KMS-11 (cell line): ENCODE measurements at regions not wholly inside any gene's neighbourhood (a gene's known extent, or its start where the extent isn't known, plus 50 kb on each side); places are given as distances from the start of the nearest gene placed in this dataset.

Experiments used
- H2AFZ ChIP-seq: fragments of 200-600 bp; sonication (generic); 2 replicates; pipeline ENCODE4 v1.6.1; 2016; ENCODE audit warnings: antibody characterized with exemption, mixed run types, low read depth
- H3K27ac ChIP-seq: fragments of 200-600 bp; sonication (generic); 2 replicates; pipeline ENCODE4 v1.6.1; 2016; ENCODE audit warnings: mild to moderate bottlenecking, mixed run types
- H3K27me3 ChIP-seq: fragments of 200-600 bp; sonication (generic); 2 replicates; pipeline ENCODE4 v1.6.1; 2017; ENCODE audit warnings: mild to moderate bottlenecking, low read depth, mixed run types, moderate library complexity; ENCODE audit not compliant: insufficient read depth
- H3K36me3 ChIP-seq: fragments of 200-600 bp; sonication (generic); 2 replicates; pipeline ENCODE4 v1.6.1; 2017; ENCODE audit warnings: mild to moderate bottlenecking, mixed run types; ENCODE audit not compliant: insufficient read depth
- H3K4me1 ChIP-seq: fragments of 200-600 bp; sonication (generic); 2 replicates; pipeline ENCODE4 v1.6.1; 2016; ENCODE audit warnings: mild to moderate bottlenecking, low read depth, mixed run types; ENCODE audit not compliant: poor library complexity, severe bottlenecking
- H3K4me2 ChIP-seq: fragments of 200-600 bp; sonication (generic); 2 replicates; pipeline ENCODE4 v1.7.0; 2016; ENCODE audit warnings: mild to moderate bottlenecking, mixed run types
- H3K4me3 ChIP-seq: fragments of 200-600 bp; sonication (generic); IDR thresholded peaks from 2 replicates; pipeline ENCODE4 v1.6.1; 2017; ENCODE audit warnings: low read depth, low read length, mixed read lengths; ENCODE audit not compliant: insufficient read depth
- H3K79me2 ChIP-seq: fragments of 200-600 bp; sonication (generic); 2 replicates; pipeline ENCODE4 v1.6.1; 2016; ENCODE audit warnings: low read depth, mixed run types; ENCODE audit not compliant: insufficient read depth
- H3K9ac ChIP-seq: fragments of 200-600 bp; sonication (generic); 2 replicates; pipeline ENCODE4 v1.6.1; 2016; ENCODE audit warnings: mild to moderate bottlenecking, mixed run types
- H4K20me1 ChIP-seq: fragments of 200-600 bp; sonication (generic); 2 replicates; pipeline ENCODE4 v1.6.1; 2016; ENCODE audit warnings: mild to moderate bottlenecking, mixed run types; ENCODE audit not compliant: insufficient read depth
- TF ChIP-seq, protein P1 (sequence below): fragments of 200-600 bp; sonication (generic); conservative IDR thresholded peaks from 2 replicates; pipeline ENCODE4 v1.6.1; 2017; ENCODE audit warnings: low read depth, mild to moderate bottlenecking, antibody characterized with exemption, low read length, moderate library complexity, mixed read lengths

DNA sequence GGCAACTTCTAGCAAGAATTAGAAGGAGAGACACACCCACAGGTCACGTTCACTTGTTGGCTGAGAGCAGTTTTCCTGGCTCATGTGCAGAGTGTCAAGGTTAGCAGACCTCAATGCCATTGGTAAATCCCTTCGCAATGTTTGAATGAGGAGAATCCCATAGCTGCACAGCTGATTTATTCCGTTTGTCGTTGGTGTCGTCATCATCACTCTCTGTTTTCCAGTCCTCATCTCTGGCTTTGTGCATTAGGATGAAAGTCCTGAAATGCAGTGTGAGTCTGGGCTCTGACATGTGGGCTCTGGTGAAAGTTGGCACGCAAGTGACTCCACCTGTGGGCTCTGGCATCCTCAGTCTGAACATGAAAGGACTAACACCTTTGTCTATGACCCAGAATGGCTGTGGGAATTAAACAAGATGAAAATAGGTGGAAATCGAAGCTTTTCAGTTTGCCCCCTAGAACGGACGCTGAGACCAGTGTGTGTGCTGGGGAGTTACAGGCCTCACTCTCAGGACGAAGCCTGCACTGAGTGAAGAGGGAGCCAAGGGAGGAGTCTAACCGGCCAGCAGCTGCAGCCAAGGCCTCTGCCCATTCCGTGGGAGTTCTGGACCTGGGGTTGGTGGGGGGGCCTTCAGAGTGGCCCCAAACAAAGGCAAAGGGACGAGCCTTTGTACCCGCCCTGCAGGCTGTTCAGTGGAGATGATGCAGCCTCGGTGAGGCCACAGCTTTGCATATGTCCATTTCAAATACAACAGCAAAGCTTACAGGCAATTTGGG lies 74.8 kb upstream of the ZNF516 start:
- H3K36me3 ChIP-seq = no peaks in the 10 kb centered on the region
- TF ChIP-seq, protein P1, sequence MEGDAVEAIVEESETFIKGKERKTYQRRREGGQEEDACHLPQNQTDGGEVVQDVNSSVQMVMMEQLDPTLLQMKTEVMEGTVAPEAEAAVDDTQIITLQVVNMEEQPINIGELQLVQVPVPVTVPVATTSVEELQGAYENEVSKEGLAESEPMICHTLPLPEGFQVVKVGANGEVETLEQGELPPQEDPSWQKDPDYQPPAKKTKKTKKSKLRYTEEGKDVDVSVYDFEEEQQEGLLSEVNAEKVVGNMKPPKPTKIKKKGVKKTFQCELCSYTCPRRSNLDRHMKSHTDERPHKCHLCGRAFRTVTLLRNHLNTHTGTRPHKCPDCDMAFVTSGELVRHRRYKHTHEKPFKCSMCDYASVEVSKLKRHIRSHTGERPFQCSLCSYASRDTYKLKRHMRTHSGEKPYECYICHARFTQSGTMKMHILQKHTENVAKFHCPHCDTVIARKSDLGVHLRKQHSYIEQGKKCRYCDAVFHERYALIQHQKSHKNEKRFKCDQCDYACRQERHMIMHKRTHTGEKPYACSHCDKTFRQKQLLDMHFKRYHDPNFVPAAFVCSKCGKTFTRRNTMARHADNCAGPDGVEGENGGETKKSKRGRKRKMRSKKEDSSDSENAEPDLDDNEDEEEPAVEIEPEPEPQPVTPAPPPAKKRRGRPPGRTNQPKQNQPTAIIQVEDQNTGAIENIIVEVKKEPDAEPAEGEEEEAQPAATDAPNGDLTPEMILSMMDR = no peak
- H3K4me2 ChIP-seq = no peak overlapping the region
- H3K4me1 ChIP-seq = no peaks in the 10 kb centered on the region
- no peak overlapping the region for H3K4me3 ChIP-seq
- H3K27ac ChIP-seq = no peak overlapping the region
- no peaks in the 10 kb centered on the region for H3K27me3 ChIP-seq
- H3K9ac ChIP-seq = no peak overlapping the region
- no peak overlapping the region for H2AFZ ChIP-seq
- no peaks in the 10 kb centered on the region for H3K79me2 ChIP-seq
- no peaks in the 10 kb centered on the region for H4K20me1 ChIP-seq

DNA sequence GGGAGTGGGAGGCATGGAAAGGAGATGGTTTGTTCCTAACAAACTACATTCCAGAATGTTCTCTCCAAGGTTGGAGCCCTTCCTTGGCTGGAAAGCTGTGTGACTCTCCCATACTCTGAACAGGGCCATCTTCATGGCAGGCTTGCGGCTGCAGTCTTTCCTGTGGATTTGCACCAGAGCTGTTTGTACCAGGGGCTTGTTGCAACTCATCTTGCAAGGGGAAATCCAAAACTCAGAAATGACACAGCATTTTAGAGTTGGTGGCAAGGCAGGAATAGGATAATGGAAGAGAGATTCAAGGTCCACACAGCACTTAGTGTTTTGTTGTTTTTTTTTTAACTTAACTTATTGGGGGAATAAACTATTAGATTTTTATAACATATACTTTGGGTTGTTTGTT lies 73.7 kb upstream of the ZNF516 start:
- no peak overlapping the region for H2AFZ ChIP-seq
- no peaks in the 10 kb centered on the region for H3K27me3 ChIP-seq
- H4K20me1 ChIP-seq = no peaks in the 10 kb centered on the region
- no peak overlapping the region for H3K9ac ChIP-seq
- H3K79me2 ChIP-seq = no peaks in the 10 kb centered on the region
- H3K27ac ChIP-seq = no peak overlapping the region
- no peaks in the 10 kb centered on the region for H3K36me3 ChIP-seq
- TF ChIP-seq, protein P1 = no peak
- H3K4me3 ChIP-seq = no peak overlapping the region
- no peaks in the 10 kb centered on the region for H3K4me1 ChIP-seq
- H3K4me2 ChIP-seq = no peak overlapping the region

DNA sequence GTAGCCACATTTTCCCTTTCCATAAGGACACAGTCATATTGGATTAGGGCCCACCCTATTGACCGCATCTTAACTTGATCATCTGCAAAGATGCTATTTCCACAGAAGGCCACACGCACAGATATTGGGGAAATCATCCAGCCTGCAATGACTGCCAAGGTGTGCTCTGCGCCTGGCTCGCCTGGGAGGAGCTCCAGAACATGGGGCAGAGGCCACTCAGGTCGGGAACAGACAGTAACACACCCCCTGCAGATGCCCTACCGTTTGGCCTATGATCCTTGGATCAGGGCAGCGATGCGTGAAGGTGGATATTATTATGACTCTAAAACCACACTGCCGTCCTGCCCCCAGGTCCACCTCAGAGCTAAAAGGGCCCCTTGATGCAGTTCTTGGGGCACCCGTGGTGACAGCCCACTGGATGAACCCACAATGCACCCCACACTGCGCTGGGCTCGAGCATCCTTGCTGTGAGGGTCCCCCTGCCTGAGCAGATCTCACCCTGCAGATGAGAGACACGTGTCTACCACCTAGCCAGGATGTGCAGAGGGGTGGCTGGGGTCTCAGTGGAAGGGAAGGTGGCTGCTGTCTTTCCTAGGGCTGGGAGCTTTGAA lies 72.9 kb upstream of the ZNF516 start:
- Histone ChIP-seq H3K4me2 (no peak overlapping the region), H3K27me3 (no peaks in the 10 kb centered on the region), H3K79me2 (no peaks in the 10 kb centered on the region), H3K9ac (no peak overlapping the region), H4K20me1 (no peaks in the 10 kb centered on the region), H3K27ac (no peak overlapping the region), H3K4me3 (no peak overlapping the region), H3K36me3 (no peaks in the 10 kb centered on the region), H3K4me1 (no peaks in the 10 kb centered on the region), H2AFZ (no peak overlapping the region)
- TF ChIP-seq, protein P1 = no peak

DNA sequence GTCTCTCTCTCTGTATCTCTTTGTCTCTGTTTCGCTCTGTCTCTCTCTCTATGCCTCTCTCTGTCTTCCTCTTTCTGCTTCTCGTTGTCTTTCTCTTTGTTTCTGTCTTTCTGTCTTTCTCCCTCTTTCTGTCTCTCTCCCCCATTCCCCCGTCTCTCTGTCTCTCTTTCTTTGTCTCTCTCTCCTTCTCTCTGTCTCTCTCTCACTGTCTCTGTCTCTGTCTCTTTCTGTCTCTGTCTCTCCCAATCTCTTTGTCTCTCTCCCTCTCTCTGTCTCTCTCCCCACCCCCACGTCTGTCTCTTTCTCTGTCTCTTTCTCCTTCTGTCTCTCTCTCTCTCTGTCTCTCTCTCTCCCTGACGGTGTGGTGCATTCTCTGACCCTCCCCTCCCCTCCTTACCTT lies 71.9 kb upstream of the ZNF516 start:
- Histone ChIP-seq H3K36me3 (no peaks in the 10 kb centered on the region), H3K4me1 (no peaks in the 10 kb centered on the region), H2AFZ (no peak overlapping the region), H3K9ac (no peak overlapping the region), H3K4me2 (no peak overlapping the region), H3K27me3 (no peaks in the 10 kb centered on the region), H3K79me2 (no peaks in the 10 kb centered on the region), H3K4me3 (no peak overlapping the region), H3K27ac (no peak overlapping the region), H4K20me1 (no peaks in the 10 kb centered on the region)
- TF ChIP-seq, protein P1 = no peak
